GM10266 (cell line): ENCODE measurements at regions not wholly inside any gene's neighbourhood (a gene's known extent, or its start where the extent isn't known, plus 50 kb on each side); places are given as distances from the start of the nearest gene placed in this dataset.

Experiments
- DNase-seq: peaks from one replicate; pipeline ENCODE4 v3.0.0; 2012; ENCODE audit errors: extremely low spot score
- TF ChIP-seq, protein P1 (sequence below): IDR thresholded peaks from 2 replicates; pipeline ENCODE4 v1.5.1; 2012; ENCODE audit warnings: mild to moderate bottlenecking, low read depth; ENCODE audit not compliant: control insufficient read depth, insufficient read depth; ENCODE audit errors: missing control alignments

DNA sequence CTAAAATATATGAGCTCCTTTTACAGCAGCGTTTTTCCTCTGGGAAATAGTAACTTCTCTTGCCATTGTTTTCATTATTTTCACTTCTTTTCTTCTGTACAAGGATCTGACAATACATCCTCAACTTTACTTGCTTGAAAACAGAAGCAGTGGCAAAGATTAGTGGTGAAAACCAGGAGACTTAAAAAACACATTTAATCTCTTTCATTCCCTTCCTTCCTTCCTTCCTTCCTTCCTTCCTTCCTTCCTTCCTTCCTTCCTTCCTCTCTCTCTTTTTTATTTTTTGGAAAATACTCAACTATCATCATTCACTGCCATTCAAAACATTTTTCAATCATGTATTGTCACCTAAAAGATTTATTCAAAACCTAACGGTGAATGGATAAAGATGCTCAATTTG lies 1411.4 kb downstream of the NCAM2 start:
- TF ChIP-seq, protein P1, sequence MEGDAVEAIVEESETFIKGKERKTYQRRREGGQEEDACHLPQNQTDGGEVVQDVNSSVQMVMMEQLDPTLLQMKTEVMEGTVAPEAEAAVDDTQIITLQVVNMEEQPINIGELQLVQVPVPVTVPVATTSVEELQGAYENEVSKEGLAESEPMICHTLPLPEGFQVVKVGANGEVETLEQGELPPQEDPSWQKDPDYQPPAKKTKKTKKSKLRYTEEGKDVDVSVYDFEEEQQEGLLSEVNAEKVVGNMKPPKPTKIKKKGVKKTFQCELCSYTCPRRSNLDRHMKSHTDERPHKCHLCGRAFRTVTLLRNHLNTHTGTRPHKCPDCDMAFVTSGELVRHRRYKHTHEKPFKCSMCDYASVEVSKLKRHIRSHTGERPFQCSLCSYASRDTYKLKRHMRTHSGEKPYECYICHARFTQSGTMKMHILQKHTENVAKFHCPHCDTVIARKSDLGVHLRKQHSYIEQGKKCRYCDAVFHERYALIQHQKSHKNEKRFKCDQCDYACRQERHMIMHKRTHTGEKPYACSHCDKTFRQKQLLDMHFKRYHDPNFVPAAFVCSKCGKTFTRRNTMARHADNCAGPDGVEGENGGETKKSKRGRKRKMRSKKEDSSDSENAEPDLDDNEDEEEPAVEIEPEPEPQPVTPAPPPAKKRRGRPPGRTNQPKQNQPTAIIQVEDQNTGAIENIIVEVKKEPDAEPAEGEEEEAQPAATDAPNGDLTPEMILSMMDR: no peak
- no peak for DNase-seq

DNA sequence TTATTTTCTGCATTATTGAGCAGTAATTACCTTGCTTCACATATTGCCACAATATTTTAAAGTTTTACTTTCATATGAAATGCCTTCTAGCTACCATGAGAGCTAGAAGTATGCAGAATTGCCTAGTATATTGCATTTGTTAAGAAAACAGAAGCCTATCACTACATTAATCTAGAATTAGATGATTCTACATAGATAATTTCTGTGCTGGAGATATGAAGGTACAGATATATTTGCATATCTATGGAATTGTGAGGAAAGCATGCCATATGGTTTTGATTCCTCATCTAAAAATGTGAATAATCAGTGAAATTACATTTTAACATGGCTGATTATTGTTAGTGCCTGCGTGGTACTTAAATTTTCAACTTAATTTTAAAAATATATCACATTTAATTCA lies 1418.3 kb downstream of the NCAM2 start:
- TF ChIP-seq, protein P1: no peak
- no peak for DNase-seq

DNA sequence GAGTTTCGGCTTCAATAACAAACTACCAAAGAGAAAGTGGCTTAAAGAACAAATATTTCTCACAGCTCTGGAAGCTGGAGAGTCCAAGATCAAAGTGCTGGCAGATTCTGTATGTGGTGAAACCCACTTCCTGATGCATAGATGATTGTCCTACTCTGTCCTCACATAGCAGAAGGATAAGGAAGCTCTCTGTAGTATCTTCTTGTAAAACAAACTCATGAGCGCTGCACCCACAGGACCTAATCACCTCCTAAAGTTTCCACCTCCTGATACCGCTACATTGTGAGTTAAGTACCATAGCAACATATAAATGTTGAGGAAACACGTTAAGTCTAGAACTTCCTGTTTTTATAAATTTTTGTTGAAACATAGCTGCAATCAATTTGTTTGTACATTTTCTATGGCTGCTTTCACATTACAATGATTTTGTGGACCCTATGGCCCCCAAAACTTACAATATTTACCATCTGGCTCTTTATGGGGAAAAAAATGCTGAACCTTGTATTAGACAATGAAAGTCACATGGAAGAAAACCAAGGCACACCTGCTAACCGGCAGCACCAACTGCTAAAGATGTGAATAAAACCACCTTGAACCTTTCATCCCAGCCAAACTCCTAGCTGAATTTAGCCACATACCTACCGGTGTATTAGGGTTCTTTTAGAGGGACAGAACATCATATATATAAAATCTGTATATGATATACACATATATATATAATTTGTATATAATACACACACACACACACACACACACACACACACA lies 1423.4 kb downstream of the NCAM2 start:
- TF ChIP-seq, protein P1: no peak
- no peak for DNase-seq

DNA sequence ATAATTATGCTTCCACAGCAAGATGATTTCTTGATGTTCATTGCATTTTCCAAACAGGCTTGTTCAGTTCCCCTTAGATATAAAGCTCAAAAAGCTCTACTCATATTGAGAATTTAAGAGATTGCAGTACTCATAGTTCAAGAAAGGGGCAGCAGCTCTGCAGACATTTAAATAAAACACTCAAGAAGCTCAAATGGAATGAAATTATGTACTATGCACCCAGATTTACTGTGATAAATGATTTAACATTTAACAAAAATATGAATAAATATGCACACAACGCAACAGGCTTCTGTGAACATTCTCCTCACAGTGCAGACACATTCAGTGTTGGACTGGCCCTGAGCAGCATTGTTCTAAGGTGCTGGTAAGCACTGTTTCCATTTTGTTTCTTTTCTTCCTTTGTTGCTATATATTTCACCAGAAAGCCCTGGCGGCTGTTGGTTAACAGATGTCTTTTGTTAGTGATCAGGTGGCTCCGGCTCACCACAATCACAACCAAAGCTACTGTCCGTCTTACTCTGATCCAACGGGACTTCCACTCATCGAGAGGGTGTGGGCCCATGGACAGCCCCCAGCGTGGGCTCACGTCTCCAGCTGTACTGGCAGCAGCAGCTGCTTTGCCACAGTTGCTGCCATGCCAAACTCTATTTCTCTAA lies 1440.3 kb downstream of the NCAM2 start:
- TF ChIP-seq, protein P1: no peak

DNA sequence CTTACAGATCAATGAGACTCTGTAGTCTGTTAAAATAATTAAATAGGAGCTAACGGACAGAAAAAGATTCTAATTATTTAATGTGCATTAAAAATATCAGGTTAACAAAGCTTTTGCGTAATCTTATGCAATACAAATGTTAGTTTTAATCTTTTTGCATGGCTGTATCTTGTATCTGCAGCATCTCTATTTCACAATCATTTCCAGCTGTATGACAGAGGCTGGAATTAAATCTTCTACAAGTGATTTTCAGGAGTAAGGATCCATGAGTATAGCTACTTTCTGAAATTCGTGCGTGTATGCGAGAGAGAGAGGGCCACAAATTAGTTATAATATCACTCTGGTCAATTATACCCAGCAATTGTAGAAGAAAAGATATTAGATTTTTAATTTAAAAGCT lies 1446.8 kb downstream of the NCAM2 start:
- no peak for DNase-seq
- TF ChIP-seq, protein P1: no peak

More for the DNA sequence above, 1440.3 kb downstream of the NCAM2 start:
- DNase-seq: no peak

DNA sequence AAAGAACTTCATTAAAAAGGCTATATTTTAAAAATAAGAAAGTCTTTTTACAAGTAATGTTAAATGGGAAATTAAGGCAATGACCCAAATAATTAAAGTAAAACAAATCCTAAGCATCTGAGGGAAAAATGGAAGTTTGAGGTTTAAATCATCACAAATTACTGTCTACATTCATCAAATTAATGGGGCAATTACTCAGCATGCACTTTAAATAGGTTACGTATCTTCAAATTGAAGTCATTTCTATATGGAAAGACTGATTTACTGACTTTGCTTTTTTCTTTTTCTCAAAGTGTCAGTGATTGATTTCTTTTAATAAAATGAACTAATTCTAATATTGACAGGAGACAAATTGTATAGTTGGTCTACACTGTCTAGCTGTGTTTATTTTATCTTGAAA lies 1452.3 kb downstream of the NCAM2 start:
- no peak for DNase-seq
- TF ChIP-seq, protein P1: no peak

DNA sequence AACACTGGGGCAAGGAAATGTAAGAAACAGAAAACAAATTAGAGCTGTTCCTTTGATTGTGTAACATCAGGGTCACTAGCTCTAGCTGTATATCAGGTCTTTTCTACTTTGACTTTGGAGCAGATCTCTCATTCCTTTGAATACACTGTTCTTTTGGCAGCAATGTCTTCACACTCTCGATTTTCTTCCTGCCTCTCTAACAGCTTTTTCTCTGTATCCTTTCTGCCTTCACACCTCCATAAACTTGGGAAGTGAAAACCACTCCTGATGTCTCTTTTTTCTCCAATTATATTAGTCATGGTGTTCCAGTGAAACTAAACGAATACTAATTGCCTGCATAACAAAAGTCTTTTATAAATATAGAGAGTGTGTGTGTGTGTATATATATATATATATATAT lies 1458.0 kb downstream of the NCAM2 start:
- no peak for DNase-seq
- TF ChIP-seq, protein P1: no peak
